ENCODE measurements at regions not wholly inside any gene's neighbourhood (a gene's known extent, or its start where the extent isn't known, plus 50 kb on each side); places are given as distances from the start of the nearest gene placed in this dataset.

DNA sequence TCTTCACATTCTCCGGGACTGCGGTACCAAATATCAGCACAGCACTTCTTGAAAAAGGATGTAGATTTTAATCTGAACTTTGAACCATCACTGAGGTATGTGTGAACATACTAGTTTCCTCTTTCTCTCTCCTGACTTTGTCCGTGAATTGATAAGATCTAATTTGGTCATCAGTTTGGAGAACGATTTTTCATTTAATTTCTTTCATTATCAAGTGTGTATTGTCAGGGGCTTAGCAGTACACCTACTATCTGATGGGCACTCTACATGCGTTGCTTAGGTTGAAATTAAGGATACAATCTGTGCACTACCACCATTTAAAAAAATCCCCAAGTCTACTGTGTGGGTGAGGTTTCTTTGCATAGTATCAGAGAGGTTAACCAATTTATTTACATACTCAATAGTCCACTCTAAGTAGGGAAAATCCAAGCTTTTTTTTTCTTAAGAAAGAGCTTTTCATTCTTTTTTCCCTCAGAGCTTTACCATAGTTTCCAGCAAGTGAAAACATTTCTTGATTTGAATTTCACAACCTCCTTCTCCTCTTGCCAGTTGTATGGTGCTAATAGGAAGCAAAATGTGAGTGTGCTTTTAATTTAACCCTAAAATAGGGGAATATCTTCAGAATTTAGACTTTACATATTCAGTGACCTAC lies 105.4 kb upstream of the ESR1 start:
- DNase-seq (no peak), ATAC-seq (ENCODE audit: insufficient read depth, low FRiP score) (no peak)
- TF ChIP-seq, protein P1, sequence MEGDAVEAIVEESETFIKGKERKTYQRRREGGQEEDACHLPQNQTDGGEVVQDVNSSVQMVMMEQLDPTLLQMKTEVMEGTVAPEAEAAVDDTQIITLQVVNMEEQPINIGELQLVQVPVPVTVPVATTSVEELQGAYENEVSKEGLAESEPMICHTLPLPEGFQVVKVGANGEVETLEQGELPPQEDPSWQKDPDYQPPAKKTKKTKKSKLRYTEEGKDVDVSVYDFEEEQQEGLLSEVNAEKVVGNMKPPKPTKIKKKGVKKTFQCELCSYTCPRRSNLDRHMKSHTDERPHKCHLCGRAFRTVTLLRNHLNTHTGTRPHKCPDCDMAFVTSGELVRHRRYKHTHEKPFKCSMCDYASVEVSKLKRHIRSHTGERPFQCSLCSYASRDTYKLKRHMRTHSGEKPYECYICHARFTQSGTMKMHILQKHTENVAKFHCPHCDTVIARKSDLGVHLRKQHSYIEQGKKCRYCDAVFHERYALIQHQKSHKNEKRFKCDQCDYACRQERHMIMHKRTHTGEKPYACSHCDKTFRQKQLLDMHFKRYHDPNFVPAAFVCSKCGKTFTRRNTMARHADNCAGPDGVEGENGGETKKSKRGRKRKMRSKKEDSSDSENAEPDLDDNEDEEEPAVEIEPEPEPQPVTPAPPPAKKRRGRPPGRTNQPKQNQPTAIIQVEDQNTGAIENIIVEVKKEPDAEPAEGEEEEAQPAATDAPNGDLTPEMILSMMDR (IDR thresholded peaks at IDR 0.05; ENCODE audit: control extremely low read depth, extremely low read depth) = no peak
- no peak overlapping the region for H3K4me3 ChIP-seq
- H3K9ac ChIP-seq (ENCODE audit: insufficient read depth in 1 of 2, low read length in 2 of 2) = no peak overlapping the region
- no peak overlapping the region for H3K27ac ChIP-seq (ENCODE audit: low read depth in 1 of 2, low read length in 1 of 2)
- 46 to 64% methylated on average over 5 of the region's 5 CpGs for WGBS, 2 donors
- H3K36me3 ChIP-seq (ENCODE audit: control insufficient read depth in 4 of 4, insufficient read depth in 4 of 4, low read length in 4 of 4) = no peaks in the 10 kb centered on the region
- peaks cover 0 to 12% (median 0%) of the 10 kb centered on the region in 5 donors for H3K4me1 ChIP-seq (ENCODE audit: control insufficient read depth in 5 of 5, insufficient read depth in 5 of 5, low read length in 5 of 5)
- no peaks in the 10 kb centered on the region for H3K9me3 ChIP-seq (ENCODE audit: control insufficient read depth in 4 of 4, insufficient read depth in 3 of 4, low read length in 3 of 4)
- no peaks in the 10 kb centered on the region for H3K27me3 ChIP-seq (ENCODE audit: control insufficient read depth in 3 of 3, insufficient read depth in 3 of 3, low read length in 2 of 3)

DNA sequence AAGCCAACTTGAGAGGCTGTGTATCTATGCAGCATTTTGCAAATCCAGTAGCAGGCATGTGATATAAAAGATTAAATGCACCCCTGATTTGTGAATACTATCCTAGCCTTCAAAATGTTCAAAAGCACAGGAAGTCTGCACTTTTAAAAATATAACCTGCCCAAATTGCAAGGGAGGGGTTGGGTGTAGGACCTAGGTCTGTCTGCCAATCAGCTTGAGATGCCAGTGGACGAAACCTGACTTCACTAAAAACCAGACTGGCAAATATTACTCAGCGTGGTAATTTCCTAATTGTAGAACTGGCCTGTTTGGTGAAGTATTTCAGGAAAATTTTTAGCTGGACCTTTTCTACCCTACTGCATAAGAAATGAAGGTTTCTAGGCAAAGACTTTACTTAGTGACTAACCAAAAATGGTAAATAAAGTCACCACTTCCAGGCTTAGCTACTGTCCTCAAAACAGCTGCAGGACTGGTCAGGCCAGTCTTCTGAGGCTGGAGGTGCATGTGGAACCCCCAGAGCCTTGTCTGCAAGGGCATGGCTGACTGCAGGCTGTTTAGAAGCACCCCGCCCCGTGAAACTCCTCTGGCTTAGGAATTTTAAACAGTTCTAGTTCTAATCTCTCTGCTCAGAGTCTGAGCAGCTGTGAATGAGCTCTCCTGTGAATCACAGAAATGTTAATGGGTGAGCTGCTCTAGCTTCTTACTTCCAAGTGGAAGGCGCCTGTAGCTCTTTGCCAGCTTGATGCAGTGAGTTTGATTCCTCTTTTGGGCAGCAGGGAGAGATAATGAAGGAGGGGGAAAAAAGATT lies 104.4 kb upstream of the ESR1 start:
- DNase-seq (peak in 2 of 3 donors; percentile 7 to 18), ATAC-seq (ENCODE audit: insufficient read depth, low FRiP score) (peak; percentile 3)
- H3K4me3 ChIP-seq = no peak overlapping the region
- no peaks in the 10 kb centered on the region for H3K9me3 ChIP-seq (ENCODE audit: control insufficient read depth in 4 of 4, insufficient read depth in 3 of 4, low read length in 3 of 4)
- no peaks in the 10 kb centered on the region for H3K36me3 ChIP-seq (ENCODE audit: control insufficient read depth in 4 of 4, insufficient read depth in 4 of 4, low read length in 4 of 4)
- WGBS, 2 donors = 54 to 80% methylated on average over 5 of the region's 5 CpGs
- TF ChIP-seq, protein P1 (IDR thresholded peaks at IDR 0.05; ENCODE audit: control extremely low read depth, extremely low read depth) = no peak
- H3K27ac ChIP-seq (ENCODE audit: low read depth in 1 of 2, low read length in 1 of 2) = peak overlapping the region in 1 of 2 donors; percentile 29
- H3K9ac ChIP-seq (ENCODE audit: insufficient read depth in 1 of 2, low read length in 2 of 2) = no peak overlapping the region
- peaks cover 0 to 12% (median 0%) of the 10 kb centered on the region in 5 donors for H3K4me1 ChIP-seq (ENCODE audit: control insufficient read depth in 5 of 5, insufficient read depth in 5 of 5, low read length in 5 of 5)
- H3K27me3 ChIP-seq (ENCODE audit: control insufficient read depth in 3 of 3, insufficient read depth in 3 of 3, low read length in 2 of 3) = no peaks in the 10 kb centered on the region

DNA sequence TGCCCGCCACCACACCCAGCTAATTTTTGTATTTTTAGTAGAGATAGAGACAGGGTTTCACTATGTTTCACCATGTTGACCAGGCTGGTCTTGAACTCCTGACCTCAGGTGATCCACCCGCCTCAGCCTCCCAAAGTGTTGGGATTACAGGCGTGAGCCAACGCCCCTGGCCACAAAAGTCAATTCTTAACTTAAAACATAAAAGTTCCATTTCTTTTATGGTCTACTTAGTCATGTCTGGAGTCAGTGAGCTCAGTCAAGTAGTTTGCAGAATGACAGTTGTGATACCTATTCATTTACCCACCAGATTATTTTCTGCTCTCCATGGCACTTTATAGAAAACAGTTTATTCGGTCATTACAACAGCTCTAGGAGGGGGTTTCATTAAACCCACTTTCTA lies 103.1 kb upstream of the ESR1 start:
- Histone ChIP-seq H3K4me3 (no peak overlapping the region), H3K27me3 (ENCODE audit: control insufficient read depth in 3 of 3, insufficient read depth in 3 of 3, low read length in 2 of 3) (no peaks in the 10 kb centered on the region), H3K9ac (ENCODE audit: insufficient read depth in 1 of 2, low read length in 2 of 2) (no peak overlapping the region), H3K27ac (ENCODE audit: low read depth in 1 of 2, low read length in 1 of 2) (no peak overlapping the region), H3K4me1 (ENCODE audit: control insufficient read depth in 5 of 5, insufficient read depth in 5 of 5, low read length in 5 of 5) (peaks cover 0 to 2% (median 0%) of the 10 kb centered on the region in 5 donors), H3K36me3 (ENCODE audit: control insufficient read depth in 4 of 4, insufficient read depth in 4 of 4, low read length in 4 of 4) (no peaks in the 10 kb centered on the region), H3K9me3 (ENCODE audit: control insufficient read depth in 4 of 4, insufficient read depth in 3 of 4, low read length in 3 of 4) (no peaks in the 10 kb centered on the region)
- DNase-seq = no peak
- 91 to 95% methylated on average over 5 of the region's 5 CpGs for WGBS, 2 donors
- ATAC-seq (ENCODE audit: insufficient read depth, low FRiP score) = no peak
- TF ChIP-seq, protein P1 (IDR thresholded peaks at IDR 0.05; ENCODE audit: control extremely low read depth, extremely low read depth) = no peak
